HEK293 (cell line): ENCODE measurements at regions not wholly inside any gene's neighbourhood (a gene's known extent, or its start where the extent isn't known, plus 50 kb on each side); places are given as distances from the start of the nearest gene placed in this dataset.

Source experiments
- CTCF ChIP-seq: fragments of 450-650 bp; formaldehyde crosslinking; IDR thresholded peaks from 2 replicates; pipeline ENCODE4 v1.5.1; 2016; ENCODE audit warnings: missing biosample characterization, missing genetic modification characterization
- ZNF350 ChIP-seq: fragments of 450-650 bp; formaldehyde crosslinking; IDR thresholded peaks from 2 replicates; pipeline ENCODE4 v1.5.0; 2017; ENCODE audit warnings: missing biosample characterization, mild to moderate bottlenecking, missing genetic modification characterization
- TF ChIP-seq, protein P1 (sequence below): fragments of 450-650 bp; formaldehyde crosslinking; IDR thresholded peaks from 2 replicates; pipeline ENCODE4 v1.5.1; 2016; ENCODE audit warnings: missing biosample characterization, missing genetic modification characterization

- TF ChIP-seq, protein P1, sequence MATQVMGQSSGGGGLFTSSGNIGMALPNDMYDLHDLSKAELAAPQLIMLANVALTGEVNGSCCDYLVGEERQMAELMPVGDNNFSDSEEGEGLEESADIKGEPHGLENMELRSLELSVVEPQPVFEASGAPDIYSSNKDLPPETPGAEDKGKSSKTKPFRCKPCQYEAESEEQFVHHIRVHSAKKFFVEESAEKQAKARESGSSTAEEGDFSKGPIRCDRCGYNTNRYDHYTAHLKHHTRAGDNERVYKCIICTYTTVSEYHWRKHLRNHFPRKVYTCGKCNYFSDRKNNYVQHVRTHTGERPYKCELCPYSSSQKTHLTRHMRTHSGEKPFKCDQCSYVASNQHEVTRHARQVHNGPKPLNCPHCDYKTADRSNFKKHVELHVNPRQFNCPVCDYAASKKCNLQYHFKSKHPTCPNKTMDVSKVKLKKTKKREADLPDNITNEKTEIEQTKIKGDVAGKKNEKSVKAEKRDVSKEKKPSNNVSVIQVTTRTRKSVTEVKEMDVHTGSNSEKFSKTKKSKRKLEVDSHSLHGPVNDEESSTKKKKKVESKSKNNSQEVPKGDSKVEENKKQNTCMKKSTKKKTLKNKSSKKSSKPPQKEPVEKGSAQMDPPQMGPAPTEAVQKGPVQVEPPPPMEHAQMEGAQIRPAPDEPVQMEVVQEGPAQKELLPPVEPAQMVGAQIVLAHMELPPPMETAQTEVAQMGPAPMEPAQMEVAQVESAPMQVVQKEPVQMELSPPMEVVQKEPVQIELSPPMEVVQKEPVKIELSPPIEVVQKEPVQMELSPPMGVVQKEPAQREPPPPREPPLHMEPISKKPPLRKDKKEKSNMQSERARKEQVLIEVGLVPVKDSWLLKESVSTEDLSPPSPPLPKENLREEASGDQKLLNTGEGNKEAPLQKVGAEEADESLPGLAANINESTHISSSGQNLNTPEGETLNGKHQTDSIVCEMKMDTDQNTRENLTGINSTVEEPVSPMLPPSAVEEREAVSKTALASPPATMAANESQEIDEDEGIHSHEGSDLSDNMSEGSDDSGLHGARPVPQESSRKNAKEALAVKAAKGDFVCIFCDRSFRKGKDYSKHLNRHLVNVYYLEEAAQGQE (tag by site-specific recombination) = no peak
- TF ChIP-seq CTCF (no peak), ZNF350 (tag by site-specific recombination) (no peak)
Measured at GRCh38 chr11:15889363-15890030, 466.8 kb downstream of the SOX6 start.
